Cerebellar cortex (tissue), 1 donor: ENCODE measurements at regions not wholly inside any gene's neighbourhood (a gene's known extent, or its start where the extent isn't known, plus 50 kb on each side); places are given as distances from the start of the nearest gene placed in this dataset.

Source experiments
- DNase-seq: peaks from one replicate; pipeline ENCODE4 v3.0.0-alpha.2; 2015; ENCODE audit warnings: low spot score

DNA sequence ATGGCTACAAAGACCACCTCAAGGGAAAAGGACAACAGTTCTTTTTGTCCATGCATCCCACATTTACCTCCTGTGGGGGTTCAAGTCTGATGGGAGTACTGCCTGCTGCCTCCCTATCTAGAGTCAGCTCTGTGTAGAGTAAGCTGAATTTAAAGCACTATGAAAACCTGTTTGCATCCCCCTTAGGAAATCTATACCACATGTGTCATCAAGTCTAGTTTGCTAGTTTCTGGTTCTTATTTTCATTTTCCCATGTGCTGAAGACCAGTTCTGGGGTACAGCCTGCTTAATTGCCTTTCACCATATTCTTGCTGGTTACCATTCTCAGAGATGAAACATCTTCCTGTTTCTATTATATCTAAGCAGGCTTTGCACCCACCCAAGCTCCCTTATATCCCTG is 470.3 kb downstream of the MBD2 start:
- DNase-seq = no peak

DNA sequence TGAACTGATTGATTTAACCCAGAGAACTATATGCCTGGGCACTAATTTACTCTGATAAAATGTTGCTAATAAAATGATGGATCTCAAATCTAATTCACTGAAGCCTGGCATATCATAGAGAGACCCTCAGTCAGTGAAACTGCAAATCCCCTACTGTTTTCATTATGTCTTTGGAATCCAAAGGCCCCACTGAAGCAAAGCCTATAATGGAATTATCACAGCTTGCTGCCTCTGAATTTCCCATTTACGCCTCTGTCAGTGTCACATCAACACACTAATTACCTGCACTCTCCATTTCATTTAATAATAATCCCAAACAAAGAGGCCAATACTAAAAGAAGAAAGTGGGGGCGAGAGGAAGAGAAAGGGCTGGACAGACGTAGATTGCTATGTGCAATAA is 470.9 kb downstream of the MBD2 start:
- no peak for DNase-seq

DNA sequence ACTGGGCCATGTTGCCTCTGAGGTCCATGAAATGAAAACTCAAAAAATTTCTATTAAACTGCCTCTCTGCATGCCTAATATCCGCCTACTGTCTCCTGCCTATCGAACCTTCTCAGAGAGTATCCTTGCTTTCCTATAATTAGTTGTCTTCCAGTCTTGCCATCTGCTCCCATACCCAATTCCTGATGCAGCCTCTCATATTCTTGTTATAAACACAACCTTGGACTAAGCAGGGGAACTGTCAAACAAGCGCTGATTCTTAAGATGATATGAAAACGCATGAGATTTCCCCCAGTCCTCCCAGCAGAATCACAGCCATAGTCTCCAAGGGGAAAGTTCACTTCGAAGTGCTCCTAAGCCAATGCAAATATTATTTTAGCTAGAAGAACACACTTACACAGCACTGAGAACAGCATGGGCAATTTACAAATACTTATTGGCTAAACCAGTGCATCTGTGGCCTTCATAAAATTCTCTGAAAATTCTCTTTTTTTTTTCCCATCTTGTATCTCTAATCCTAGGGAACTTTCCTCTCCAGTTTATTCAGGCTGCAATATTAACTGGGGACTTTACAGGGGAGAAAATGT is 471.6 kb downstream of the MBD2 start:
- no peak for DNase-seq

DNA sequence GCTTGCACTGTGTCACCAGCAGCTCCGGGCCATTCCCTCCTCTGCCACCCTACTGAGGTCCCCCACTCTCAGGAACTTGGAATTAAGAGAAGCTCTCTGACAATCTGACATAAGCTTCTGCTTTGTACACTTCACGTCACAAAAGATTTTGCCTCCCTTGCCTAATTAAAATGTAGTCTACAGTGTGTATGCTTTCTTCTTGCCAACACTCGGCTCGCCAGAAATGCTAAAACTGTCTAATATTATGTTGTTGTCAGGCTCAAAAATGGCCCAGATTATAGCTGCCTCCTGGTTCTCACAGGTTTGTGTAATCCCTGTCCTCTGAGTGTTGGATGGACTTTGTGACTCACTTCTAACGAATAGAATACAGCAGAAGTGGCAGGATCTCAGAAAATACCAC is 474.7 kb downstream of the MBD2 start:
- DNase-seq = no peak

DNA sequence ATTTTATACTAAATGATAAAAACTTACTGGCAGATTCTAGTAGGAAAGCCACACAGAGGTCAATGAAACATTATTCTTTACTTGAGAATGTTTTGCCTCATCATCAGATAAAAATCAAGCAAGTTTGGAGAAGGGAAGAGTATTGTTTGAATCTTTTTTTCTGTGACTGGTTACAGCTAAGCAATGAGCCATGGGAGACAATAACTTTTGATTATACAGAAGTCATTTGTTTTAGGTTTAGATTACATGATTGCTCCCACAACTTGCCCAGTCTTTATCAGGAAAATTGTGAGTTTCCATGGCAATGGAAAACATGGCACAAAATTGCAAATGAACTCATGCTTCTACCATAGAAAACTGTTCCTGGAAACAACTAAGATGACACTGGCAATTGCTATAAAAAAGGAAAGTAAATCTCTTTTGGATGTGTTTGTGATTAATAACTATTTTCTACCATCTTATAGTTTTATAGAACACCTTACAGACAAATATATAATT is 476.8 kb downstream of the MBD2 start:
- no peak for DNase-seq

DNA sequence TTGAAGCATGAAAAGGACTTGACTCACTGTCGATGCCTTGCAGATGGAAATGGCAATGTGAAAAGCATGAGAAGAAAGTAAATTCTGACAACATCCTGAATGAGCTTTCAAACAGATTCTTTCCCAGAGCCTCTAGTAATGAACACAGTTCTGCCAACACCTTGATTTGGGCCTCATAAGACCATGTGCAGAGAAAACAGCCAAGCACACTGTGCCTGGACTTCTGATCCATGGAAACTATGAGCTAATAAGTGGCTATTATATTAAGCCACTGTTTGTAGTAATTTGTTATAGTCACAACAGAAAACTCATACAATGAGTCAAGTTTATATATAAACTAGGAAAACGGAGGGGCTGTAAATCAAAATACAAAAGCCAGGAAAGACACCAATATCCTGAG is 477.3 kb downstream of the MBD2 start:
- no peak for DNase-seq

DNA sequence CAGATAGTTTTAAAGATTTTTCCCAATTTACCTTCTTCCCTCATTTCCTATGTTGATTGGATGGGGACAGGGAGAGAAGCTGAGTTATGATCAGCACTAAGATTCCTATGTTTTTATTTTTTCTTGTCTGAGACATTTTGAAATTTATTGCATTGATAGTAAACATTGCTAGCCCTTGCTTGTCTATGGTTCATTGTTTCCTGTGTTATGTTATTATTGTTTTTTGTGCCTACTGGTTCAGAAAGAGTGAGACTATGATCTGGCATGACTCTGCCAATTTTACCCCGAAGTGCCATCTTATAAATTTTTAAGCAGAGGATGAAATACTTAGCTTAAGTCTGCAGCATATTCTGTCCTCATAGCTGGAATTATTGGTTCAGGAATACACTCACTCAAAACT is 478.5 kb downstream of the MBD2 start:
- DNase-seq = no peak

DNA sequence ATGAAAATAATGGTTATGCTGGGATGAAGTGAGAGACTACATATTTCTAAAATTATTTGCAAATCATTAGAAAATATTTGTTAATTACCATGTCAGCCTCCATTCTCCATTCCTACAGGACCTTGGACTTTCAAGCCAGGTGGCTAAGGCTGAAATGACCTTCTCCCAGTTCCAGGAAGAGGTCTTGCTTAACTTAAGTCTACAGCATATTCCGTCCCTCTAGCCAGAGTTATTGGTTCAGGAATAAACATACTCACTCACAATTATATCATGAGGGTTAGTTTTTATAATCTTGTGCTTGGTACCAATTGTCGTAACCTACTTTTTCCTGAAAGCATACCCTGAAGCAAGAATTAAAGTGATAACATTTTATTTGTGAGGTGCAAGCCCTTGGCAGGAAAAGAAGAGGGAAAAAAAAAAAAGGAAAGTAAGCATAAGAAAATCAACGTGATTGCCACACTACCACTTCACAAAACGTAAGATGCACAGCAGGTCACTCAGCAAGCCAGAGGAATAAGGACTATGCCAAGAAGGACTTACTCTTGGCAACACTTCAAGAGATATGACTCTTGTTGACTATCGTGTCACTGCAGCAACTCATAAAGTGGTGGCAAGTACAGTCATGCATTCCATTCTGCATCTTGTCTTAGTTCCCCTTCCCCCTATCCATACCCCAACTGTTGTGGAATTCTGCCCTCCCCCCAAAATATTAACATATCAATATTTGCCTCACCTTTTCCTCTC is 479.1 kb downstream of the MBD2 start:
- DNase-seq = no peak

DNA sequence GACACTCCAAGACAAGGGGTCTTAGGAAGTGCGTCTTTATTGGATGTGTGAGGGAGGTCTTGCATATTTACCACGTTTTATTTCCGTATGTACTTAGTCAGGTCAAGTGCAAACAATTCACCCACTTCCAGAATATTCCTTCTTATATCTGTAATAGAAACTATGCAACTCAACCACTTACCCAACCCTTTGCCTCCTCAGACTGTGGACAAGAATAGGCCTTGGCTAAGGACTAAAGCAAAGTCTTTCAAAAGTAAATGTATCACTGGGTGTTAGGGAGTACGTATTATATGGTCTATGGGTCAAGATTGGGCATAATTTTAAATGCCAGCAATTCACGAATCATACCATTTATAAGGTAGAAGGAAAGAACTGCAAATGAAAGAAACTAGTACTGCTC is 484.8 kb downstream of the MBD2 start:
- no peak for DNase-seq

DNA sequence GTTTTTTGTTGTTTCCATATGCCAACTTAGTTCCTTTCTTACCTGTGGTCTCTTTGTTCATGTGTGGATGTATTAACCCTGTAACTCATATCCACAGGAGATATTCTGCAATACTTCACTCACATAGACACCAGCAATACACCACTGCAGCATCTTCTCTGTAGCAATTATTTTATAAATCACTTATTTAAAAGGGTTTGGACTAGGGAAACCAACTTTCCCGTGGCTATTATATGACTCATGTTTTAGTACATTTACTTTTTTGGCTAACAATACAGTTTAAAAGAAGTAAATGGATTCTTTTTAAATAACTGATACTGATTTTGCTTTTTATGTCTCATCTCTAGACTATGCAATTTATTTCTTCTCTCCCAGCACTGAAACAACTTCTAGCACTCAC is 488.9 kb downstream of the MBD2 start:
- DNase-seq = no peak

DNA sequence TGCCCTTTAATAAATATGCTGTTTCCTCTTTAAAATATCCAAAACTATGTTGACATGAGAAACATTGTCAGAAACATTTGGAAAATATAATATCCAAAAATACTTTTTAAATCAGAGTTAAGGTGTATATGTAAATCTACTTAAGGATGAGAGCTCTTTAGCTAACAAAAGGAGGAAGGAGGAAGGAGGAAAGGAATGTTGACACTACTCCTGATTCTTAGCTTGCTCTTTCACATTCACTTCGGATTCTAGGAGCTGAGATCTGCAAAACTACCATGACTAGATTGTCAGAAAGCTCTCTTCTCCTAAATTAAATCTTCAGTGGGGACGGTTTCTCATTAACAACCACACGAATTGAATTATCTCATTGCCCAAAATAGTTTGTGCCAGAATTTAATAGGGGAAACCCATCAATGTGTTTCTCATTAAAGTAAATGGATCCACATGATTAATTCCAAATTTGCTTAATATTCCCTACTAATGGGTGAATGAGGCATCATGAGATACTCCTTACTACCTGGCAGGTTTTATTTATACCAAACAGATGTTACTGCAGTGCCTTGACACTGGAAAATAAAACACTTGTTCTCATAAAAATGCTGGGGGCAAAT is 509.1 kb downstream of the MBD2 start:
- DNase-seq = no peak

DNA sequence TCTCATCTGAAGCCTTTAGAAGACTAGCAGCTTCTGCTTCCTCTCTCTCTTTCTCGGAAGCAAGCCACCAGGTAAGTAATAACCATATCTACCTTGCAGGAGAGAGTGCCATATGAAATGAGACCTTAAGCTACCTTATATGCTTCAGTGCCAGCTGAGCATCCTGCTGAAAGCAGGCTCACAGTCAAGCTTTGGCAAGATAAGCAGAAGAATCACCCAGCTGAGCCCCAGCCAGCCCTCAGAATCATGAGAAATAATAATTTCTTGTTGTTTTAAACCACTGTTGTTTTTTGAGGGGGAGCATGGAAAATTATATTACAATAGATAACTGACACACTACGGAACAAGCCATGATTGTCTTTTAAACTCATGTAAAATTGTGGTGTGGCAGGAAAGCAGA is 514.4 kb downstream of the MBD2 start:
- DNase-seq = no peak

DNA sequence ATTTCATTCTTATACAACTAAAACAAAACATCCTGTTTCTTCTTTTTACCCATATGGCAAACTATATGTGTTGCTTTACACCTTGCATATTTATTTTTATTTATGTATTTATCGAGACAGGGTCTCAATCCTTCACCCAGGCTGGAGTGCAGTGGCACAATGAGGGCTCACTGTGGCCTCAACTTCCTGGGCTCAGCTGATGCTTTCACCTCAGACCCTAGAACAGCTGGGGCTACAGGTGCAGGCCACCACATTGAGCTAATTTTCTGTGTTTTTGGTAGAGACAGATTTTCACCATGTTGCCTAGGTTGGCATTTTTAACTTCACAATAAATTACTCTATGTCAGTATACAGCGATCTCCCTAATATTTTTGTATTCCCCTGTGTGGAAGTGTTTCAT is 522.0 kb downstream of the MBD2 start:
- no peak for DNase-seq

DNA sequence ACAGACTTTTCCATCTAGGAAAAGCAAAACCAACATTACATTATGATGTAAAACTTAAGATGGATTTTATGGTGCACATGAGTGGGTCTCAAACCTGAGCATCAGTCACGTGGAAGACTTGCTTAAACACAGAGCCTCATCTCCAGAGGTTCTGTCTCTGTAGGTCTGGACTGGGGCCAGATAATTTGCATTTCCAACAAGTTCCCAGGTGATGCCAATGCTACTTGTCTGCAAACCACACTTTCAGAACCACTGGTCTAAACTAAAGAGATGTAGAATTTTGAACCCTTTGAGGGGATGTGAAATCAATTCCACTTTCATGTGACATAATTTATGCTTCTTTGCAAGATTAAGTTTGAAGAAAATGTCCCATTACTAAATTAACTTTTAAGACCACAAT is 522.8 kb downstream of the MBD2 start:
- DNase-seq = no peak

DNA sequence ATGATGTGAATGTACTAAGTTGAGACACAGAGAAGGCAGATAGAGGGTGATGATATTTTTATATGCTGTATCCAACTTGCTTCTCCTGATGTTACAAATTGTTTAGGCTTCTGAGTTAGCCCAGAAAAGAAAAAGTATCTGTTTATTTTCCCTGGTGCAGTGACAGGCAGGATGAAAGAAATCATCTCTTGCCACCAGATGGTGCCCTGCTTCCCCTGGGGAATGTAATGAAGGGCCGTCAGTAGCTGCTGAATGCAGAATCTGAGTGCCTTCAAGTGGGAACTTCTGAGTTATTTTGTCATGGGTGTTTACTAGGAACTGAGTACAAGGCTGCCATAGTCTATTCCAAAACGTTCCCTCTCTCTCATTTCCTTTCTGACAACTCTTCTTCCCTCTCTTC is 525.6 kb downstream of the MBD2 start:
- peak; percentile 15 for DNase-seq

DNA sequence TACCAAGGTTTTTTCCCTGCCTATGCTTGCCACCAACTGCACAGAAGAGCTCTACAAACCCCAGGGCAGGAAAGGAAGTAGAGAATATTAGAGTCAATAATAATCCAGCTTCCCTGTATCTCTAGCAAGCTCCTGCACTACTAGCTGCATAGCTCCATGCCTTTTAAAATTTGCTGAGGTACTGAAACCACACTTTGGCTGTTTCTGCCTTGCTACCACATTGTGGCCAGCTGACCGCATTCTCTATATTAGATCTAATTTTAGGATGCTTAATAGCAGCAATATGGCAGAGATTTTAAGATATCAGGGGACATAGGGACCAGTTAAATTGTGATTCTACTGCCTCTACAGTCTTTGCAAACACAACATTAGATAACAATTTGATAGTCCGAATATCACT is 534.6 kb downstream of the MBD2 start:
- DNase-seq = no peak

DNA sequence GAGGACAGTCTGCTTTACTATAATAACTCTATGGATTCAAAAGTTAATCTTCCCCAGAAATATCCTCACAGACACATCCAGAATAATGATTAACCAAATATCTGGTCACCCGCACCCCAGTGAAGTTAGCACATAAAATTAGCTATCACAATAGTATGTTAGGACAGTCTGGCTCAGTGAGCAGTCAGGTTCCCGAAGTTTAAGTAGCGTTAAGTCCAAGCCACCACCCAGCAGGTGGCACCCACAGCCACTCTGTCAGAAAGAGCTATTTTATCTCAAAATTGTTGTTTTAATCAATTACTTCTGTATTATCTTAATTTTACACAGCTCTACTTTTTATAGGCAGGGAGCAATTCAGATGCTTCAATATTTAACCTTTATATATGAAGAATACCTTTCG is 537.5 kb downstream of the MBD2 start:
- DNase-seq = no peak

DNA sequence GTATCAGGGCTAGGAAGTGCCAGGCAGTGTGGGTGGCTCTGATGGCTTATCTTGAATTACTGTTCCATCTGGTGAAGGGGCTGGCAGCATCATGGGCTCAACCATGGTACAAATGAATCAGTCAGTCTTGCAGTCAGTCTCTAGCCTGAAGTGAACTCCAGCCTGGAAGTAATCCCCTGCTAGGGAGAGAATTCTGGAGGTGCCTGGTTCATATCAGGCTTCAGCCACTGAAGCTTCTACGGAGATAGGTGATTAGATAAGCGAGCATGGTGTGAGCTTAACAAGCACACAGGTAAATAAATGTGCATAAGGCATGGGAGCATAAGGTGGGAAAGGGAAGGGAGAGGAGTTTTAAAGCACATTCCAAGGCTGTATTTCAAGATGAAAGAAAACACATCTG is 541.7 kb downstream of the MBD2 start:
- no peak for DNase-seq

DNA sequence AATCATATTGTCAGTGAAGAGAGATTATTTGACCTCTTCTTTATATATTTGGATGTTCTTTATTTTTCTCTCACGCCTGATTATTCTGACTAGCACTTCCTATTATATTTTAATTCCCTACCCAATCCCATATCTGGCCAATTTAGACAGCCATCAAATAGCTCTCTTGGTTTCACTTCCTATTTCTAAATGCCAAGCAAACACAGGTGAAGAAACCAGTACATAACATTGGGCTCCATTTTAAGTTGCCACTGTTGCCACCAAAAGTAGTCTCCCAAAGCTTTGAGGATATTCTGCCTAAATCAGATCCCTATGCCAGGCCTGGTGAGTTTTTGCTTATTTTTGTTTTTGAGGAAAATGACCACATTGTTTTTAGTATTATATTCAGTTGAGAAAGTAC is 547.0 kb downstream of the MBD2 start:
- no peak for DNase-seq

DNA sequence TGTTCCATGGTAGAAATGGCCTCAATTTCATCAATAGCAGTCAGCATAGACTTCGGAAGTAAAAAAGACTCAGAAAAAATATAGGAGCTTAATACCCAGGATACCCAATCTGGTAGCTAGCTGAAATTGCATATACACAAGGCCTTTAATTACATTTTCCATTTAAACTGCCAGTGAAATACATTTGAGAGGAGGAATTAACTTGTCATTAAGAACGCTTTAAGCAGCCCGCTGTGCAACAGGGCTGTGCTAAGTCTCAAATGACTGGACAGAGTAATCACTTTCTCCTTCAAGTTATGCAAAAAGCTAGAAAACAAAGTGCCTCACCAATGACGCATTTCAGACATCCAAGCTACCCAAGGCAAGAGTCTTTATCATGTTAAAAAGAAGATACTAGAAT is 558.8 kb downstream of the MBD2 start:
- DNase-seq = no peak

DNA sequence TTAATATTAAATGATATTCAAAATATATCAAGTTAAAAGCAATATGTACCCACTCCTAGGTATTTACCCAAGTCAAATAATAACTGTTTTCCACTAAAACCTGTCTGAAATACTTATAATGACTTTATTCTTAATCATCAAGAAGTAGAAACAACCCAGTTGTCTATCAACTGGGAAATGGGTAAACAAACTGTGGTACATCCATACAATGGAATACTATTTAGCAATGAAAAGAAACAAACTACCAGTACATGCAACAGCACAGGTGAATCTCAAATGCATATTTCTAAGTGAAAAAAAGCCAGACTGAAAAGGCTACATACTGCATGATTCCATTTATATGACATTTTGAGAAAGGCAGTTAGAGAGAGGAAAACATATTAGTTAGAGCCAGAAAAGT is 559.9 kb downstream of the MBD2 start:
- no peak for DNase-seq

DNA sequence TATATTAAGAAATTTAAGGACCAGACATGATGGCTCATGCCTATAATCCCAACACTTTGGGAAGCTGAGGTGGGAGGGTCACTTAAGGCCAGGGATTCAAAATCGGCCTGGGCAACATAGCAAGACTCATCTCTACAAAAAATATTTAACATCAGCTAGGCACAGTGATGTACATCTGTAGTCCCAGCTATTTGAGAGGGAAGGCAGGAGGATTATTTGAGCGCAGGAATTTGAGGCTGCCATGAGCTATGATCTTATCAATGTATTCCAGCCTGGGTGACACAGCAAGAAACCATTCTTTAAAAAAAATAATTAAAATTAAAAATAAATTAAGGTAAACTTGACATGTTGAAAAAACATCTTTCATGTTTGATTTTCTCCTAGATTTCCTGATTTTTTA is 564.2 kb downstream of the MBD2 start:
- DNase-seq = no peak

DNA sequence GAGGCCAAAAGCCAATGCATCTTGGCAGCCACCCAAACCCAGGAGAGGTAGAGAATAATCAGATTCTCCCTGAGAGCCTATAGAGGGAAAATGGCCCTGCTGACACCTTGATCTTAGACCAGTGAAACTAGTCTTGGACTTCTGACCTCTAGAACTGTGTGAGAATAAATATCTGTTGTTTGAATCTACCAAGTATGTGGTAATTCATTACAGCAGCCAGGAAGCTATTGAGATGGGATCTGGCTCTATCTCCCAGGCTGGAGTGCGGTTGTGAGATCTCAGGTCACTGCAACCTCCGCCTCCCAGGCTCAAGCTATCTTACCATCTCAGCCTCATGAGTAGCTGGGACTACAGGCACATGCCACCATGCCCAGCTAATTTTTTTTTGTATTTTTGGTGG is 567.2 kb downstream of the MBD2 start:
- no peak for DNase-seq

DNA sequence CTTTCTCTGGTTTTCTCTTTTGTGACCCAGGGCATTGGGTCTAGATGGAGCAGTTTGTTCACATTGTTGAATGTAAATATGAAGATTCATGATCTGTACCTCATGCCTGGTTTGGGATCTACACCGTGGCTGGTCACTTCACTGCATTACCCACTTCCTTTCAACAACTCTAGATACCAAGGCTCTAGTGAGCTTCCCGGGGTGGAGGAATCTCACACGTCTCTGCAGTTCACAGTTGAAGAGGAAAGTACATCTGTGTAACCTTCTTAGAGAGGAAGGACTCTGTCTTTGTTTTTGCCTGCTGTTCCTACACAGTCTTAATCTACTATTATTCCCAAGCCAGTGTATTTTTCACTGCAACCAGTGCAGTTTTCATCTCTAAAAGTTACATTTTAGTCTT is 574.8 kb downstream of the MBD2 start:
- DNase-seq = no peak
